ENCODE measurements at regions not wholly inside any gene's neighbourhood (a gene's known extent, or its start where the extent isn't known, plus 50 kb on each side); places are given as distances from the start of the nearest gene placed in this dataset.

GRCh38 chr5:26519245-26519644, 519.1 kb downstream of the CDH9 start:
- intact Hi-C loops (cut with DNase I), result no loop called here
- H3K27me3 ChIP-seq (replicated peaks; ENCODE audit: insufficient read depth), result no peaks in the 10 kb centered on the region
- no peaks in the 10 kb centered on the region for H3K4me1 ChIP-seq (replicated peaks)
- no peaks in the 10 kb centered on the region for H3K36me3 ChIP-seq
- H3K4me3 ChIP-seq, result no peak overlapping the region
- H3K9me3 ChIP-seq, result no peaks in the 10 kb centered on the region
- H3K27ac ChIP-seq, result no peak overlapping the region
- 73% methylated on average over 3 of the region's 3 CpGs for WGBS
- TF ChIP-seq POLR2AphosphoS5 (IDR thresholded peaks at IDR 0.05) (no peak), POLR2A (IDR thresholded peaks at IDR 0.05) (no peak)
- TF ChIP-seq, protein P1, sequence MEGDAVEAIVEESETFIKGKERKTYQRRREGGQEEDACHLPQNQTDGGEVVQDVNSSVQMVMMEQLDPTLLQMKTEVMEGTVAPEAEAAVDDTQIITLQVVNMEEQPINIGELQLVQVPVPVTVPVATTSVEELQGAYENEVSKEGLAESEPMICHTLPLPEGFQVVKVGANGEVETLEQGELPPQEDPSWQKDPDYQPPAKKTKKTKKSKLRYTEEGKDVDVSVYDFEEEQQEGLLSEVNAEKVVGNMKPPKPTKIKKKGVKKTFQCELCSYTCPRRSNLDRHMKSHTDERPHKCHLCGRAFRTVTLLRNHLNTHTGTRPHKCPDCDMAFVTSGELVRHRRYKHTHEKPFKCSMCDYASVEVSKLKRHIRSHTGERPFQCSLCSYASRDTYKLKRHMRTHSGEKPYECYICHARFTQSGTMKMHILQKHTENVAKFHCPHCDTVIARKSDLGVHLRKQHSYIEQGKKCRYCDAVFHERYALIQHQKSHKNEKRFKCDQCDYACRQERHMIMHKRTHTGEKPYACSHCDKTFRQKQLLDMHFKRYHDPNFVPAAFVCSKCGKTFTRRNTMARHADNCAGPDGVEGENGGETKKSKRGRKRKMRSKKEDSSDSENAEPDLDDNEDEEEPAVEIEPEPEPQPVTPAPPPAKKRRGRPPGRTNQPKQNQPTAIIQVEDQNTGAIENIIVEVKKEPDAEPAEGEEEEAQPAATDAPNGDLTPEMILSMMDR (IDR thresholded peaks at IDR 0.05), result no peak
- DNase-seq (ENCODE audit: low spot score), result no peak

DNA sequence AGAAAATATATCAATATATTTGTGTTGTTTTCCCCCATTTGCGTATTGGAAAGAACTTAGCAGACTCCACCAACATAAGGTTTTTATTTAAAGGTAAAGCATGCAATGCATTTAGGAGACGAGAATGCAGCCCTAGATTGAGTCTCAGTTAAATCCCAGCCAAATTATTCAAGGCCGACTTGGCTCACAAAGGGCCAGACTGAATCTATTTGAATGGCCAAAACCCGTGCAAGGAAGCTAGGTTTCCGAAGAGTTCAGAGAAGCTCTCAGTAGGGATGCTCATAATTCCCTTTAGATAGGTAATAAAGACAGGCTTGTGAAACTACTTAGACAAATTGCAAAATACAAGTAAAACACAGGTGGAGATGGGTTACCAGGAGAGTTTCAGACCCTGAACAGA, 520.3 kb downstream of the CDH9 start:
- no peaks in the 10 kb centered on the region for H3K9me3 ChIP-seq
- intact Hi-C loops (cut with DNase I), result no loop called here
- TF ChIP-seq POLR2A (IDR thresholded peaks at IDR 0.05) (no peak), POLR2AphosphoS5 (IDR thresholded peaks at IDR 0.05) (no peak)
- TF ChIP-seq, protein P1 (IDR thresholded peaks at IDR 0.05), result no peak
- no peaks in the 10 kb centered on the region for H3K4me1 ChIP-seq (replicated peaks)
- H3K27ac ChIP-seq, result no peak overlapping the region
- no peaks in the 10 kb centered on the region for H3K36me3 ChIP-seq
- no peak for DNase-seq (ENCODE audit: low spot score)
- no peak overlapping the region for H3K4me3 ChIP-seq
- 80% methylated on average over 5 of the region's 5 CpGs for WGBS
- no peaks in the 10 kb centered on the region for H3K27me3 ChIP-seq (replicated peaks; ENCODE audit: insufficient read depth)

DNA sequence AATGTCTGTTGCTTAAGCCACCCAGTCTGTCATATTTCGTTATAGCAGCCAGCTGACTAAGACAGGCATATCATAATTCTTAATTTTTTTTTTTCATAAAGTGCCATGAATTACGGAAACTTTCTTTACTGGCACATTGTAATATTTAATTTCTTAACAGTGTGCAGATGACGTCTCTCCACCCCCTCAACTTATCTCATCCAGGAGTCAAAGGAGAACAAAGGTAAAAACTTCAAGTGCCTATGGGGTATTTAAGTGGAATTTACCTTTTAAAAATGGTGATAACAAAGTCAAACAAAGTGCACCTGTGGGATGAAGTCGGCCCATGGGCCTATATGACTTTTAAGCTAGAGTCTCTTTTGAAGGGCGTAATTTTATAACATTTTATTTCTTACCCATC, 539.4 kb downstream of the CDH9 start:
- 62% methylated on average over 5 of the region's 5 CpGs for WGBS
- Histone ChIP-seq H3K36me3 (no peaks in the 10 kb centered on the region), H3K4me1 (replicated peaks) (no peaks in the 10 kb centered on the region), H3K27ac (no peak overlapping the region), H3K4me3 (no peak overlapping the region), H3K9me3 (no peaks in the 10 kb centered on the region), H3K27me3 (replicated peaks; ENCODE audit: insufficient read depth) (no peaks in the 10 kb centered on the region)
- no peak for TF ChIP-seq POLR2A (IDR thresholded peaks at IDR 0.05)
- TF ChIP-seq, protein P1 (IDR thresholded peaks at IDR 0.05), result no peak
- no peak for TF ChIP-seq POLR2AphosphoS5 (IDR thresholded peaks at IDR 0.05)
- intact Hi-C loops (cut with DNase I), result no loop called here
- no peak for DNase-seq (ENCODE audit: low spot score)

DNA sequence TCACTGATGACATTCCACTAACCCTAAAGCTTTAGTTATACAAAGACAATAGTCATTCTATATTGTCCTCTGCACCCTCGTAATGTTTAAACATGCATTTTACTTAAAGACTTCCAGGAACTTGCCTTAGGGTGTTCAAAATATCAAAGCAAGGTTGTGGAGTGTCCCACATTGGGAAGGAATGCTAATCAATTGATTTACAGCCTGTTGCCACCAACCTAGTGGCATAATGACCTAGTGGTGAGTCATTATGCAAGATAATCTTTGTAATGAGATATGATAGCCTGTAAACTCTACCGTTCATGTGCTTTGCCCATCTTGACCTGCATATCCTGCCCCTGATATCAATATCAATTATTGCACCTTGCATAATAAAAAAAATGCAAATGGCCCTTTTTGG, 542.9 kb downstream of the CDH9 start:
- TF ChIP-seq, protein P1 (IDR thresholded peaks at IDR 0.05), result no peak
- no peaks in the 10 kb centered on the region for H3K4me1 ChIP-seq (replicated peaks)

DNA sequence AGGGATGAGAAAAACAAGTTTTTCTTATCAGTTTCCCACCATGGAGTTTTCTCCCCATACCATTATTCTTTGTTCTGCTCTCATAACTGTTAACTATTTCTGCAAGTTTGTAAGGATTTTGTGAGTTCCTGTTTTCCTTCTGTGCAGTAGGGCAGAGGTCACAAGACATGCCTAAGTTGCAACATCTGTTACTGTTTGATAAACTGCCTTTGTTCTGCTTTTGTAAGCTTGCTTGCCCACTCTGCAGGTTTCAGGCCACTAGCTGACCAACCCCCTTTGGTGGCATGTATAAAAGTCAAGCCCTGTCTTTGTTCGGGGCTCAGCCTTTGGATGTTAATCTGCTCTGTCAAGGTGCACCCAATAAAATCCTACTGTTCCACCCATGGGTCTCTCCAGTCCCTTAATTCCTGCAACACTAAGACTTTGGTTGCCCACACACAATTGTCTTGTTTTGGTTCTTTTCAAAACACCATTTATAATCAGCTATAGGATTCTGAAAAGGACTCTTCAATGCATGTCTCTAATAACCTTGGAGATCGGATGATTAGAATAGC, 545.4 kb downstream of the CDH9 start:
- TF ChIP-seq, protein P1 (IDR thresholded peaks at IDR 0.05), result no peak
- TF ChIP-seq POLR2AphosphoS5 (IDR thresholded peaks at IDR 0.05), result no peak
- no peak for TF ChIP-seq POLR2A (IDR thresholded peaks at IDR 0.05)
- Histone ChIP-seq H3K4me3 (no peak overlapping the region), H3K36me3 (no peaks in the 10 kb centered on the region), H3K27me3 (replicated peaks; ENCODE audit: insufficient read depth) (no peaks in the 10 kb centered on the region), H3K9me3 (no peaks in the 10 kb centered on the region), H3K27ac (no peak overlapping the region), H3K4me1 (replicated peaks) (no peaks in the 10 kb centered on the region)
- DNase-seq (ENCODE audit: low spot score), result no peak
- intact Hi-C loops (cut with DNase I), result no loop called here
- WGBS, result 79% methylated on average over 2 of the region's 2 CpGs

More for the DNA sequence above, 542.9 kb downstream of the CDH9 start:
- intact Hi-C loops (cut with DNase I), result no loop called here
- Histone ChIP-seq H3K36me3 (no peaks in the 10 kb centered on the region), H3K27me3 (replicated peaks; ENCODE audit: insufficient read depth) (no peaks in the 10 kb centered on the region), H3K27ac (no peak overlapping the region), H3K4me3 (no peak overlapping the region), H3K9me3 (no peaks in the 10 kb centered on the region)
- DNase-seq (ENCODE audit: low spot score), result no peak
- 47% methylated on average over 2 of the region's 2 CpGs for WGBS

Measured in prostate gland (tissue), 2 donors.